ENCODE measurements at regions not wholly inside any gene's neighbourhood (a gene's known extent, or its start where the extent isn't known, plus 50 kb on each side); places are given as distances from the start of the nearest gene placed in this dataset.

GRCh38 chr6:19037607-19038006, 650.5 kb downstream of the RNF144B start:
- TF ChIP-seq, protein P1, sequence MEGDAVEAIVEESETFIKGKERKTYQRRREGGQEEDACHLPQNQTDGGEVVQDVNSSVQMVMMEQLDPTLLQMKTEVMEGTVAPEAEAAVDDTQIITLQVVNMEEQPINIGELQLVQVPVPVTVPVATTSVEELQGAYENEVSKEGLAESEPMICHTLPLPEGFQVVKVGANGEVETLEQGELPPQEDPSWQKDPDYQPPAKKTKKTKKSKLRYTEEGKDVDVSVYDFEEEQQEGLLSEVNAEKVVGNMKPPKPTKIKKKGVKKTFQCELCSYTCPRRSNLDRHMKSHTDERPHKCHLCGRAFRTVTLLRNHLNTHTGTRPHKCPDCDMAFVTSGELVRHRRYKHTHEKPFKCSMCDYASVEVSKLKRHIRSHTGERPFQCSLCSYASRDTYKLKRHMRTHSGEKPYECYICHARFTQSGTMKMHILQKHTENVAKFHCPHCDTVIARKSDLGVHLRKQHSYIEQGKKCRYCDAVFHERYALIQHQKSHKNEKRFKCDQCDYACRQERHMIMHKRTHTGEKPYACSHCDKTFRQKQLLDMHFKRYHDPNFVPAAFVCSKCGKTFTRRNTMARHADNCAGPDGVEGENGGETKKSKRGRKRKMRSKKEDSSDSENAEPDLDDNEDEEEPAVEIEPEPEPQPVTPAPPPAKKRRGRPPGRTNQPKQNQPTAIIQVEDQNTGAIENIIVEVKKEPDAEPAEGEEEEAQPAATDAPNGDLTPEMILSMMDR (IDR thresholded peaks at IDR 0.05; ENCODE audit: low read depth, low read length, poor library complexity, severe bottlenecking): no peak
- TF ChIP-seq EZH2phosphoT487 (IDR thresholded peaks at IDR 0.05; ENCODE audit: borderline replicate concordance, low read length): no peak
